HG02870 (cell line): ENCODE measurements at regions not wholly inside any gene's neighbourhood (a gene's known extent, or its start where the extent isn't known, plus 50 kb on each side); places are given as distances from the start of the nearest gene placed in this dataset.
"Not testable (repeated sequence)": the region's sequence is repeated elsewhere in the genome, so short reads cannot be mapped to it uniquely, and the experiment has no call there.

Experiments used
- ATAC-seq: cut with Tn5 transposase; IDR thresholded peaks from one replicate; pipeline ENCODE4 v1.9.1; 2021; ENCODE audit warnings: mild to moderate bottlenecking, moderate library complexity; ENCODE audit not compliant: unreplicated experiment

GRCh38 chr4:126192506-126192905 lies 877.8 kb downstream of the FAT4 start:
- ATAC-seq: no peak

GRCh38 chr4:126201251-126202138 lies 886.7 kb downstream of the FAT4 start:
- not testable (repeated sequence) for ATAC-seq

- ATAC-seq: no peak
Observed at GRCh38 chr4:126202226-126202625, 887.5 kb downstream of the FAT4 start.

GRCh38 chr4:126207910-126208309 lies 893.2 kb downstream of the FAT4 start:
- no peak for ATAC-seq

DNA sequence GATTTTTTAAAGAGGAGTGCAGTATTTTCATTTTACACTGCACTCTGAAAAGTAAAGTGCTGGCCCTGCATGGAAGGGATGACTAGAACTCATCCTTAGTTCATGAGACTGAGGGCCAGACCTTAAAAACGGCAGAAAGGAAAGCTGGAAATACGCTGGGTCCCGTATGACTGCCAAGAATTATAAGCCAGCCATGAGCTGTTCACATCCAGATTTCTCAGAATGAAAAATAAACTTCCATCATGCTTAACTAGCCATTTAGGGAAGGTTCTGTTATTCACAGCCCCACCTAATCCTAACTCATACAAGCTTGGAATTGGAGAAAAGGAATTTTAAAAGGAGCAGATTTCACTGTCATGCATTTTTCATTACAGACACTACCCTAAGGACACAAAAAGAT lies 894.4 kb downstream of the FAT4 start:
- no peak for ATAC-seq

GRCh38 chr4:126213996-126214395 lies 899.2 kb downstream of the FAT4 start:
- ATAC-seq: no peak

DNA sequence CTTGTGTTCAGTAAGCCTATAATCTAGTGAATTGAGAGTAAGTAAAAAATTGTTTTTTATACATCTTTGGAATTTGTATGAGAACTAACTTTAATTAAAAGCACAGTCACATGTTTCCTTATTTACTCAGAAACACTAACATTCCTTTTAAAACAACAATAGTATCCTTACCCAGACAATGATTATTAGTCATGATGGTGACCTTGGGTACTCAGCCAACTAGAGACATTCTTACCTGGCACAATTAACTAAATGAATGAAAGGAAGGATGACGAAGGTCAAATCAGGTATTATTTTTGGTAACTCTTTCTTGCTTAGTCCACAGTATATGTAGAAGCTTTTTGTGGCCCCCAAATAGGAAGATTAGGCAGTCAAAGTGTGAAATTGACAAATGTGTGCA lies 901.0 kb downstream of the FAT4 start:
- ATAC-seq: no peak

- no peak for ATAC-seq
Observed at GRCh38 chr4:126216611-126217010, 901.9 kb downstream of the FAT4 start.

DNA sequence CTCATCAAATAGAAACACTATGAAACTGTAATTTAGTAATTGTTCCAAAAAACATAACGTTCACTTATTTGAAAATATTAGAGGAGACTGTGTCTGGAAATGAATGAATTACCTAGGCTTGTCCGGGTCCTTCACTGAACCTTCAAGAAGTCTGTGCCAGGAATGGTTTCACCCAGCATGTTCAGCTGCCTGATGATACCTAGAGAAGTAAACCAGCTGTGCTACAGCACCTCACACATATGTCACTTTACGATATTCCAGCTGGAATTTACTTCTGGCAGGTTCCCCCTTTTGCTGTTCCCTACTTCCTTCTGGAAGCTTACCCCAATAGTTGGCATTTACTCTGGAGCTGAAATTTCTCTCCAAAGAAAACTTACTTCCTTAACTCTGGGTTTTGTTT lies 906.5 kb downstream of the FAT4 start:
- no peak for ATAC-seq

GRCh38 chr4:126221717-126222340 lies 907.1 kb downstream of the FAT4 start:
- ATAC-seq: no peak

- ATAC-seq: no peak
Observed at GRCh38 chr4:126223784-126224407, 909.1 kb downstream of the FAT4 start.

GRCh38 chr4:126227428-126227827 lies 912.7 kb downstream of the FAT4 start:
- ATAC-seq: no peak

GRCh38 chr4:126230269-126230668 lies 915.5 kb downstream of the FAT4 start:
- no peak for ATAC-seq

GRCh38 chr4:126233483-126233882 lies 918.7 kb downstream of the FAT4 start:
- ATAC-seq: no peak

DNA sequence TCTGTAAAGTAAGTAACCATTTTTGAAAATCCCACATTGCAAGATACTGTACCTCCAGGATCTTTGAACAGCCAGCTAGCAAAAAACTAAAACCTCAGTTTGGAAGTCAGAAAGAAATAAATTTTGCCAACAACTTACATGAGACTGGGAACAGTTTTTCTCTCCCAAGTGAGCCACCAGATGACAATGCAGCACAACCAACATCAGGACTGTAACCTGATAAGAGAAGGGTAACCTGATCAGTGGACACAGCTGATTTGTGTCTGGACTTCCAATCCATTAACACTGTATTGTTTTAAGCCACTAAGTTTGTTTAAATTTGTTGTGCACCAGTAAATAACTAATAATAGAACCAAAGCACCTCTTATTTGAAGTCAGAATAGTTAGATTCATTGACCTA lies 923.3 kb downstream of the FAT4 start:
- no peak for ATAC-seq

- ATAC-seq: no peak
Observed at GRCh38 chr4:126241634-126242033, 926.9 kb downstream of the FAT4 start.

DNA sequence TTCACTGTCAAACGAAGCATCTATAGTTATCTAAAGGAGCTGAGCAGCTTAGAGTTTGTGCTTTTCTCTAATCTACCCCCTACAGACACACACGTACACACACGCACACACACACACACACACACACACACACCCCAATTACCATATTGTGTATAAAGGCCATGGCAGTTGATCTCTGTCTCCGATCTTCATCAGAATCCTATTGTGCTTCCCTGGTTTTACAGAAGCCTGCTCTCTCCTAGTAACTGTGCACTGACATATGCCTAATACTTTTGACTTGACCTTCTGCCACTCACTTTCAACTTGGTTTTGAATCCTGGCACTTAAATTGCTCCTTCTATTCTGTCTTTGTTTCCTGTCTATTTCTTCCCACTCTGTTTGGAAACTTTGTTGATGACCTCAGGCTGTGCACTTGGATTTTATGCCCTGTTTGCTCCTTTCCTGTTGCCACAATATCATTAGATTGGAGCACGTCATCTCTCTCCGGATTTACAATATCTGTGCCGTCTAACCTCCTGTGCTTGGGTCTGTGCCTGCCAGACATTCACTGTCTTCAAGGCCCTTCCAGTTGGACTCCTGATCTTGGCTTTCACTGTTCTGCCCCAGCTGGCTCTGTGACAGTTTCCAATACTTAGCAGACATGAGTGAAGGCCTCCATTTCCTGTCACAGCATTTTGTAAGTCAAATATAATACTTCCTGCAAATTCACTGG lies 928.1 kb downstream of the FAT4 start:
- ATAC-seq: no peak

DNA sequence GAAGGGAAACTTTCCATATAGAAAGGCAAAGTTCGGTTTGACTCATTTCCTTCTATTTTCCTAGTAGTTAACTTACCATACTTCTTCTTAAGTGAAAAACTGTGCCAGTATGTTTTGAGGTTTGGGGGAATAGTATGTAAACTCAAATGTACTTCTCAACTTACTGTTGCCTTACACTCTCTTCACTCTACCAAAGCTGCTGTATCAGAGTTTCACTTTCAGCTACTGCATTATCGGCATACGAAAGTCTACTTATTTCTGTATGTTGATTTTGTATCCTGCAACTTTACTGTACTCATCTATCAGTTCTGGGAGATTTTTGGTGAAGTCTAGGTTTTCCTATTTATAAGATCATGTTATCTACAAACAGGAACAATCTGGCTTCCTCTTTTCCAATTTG lies 932.7 kb downstream of the FAT4 start:
- no peak for ATAC-seq

GRCh38 chr4:126250006-126250405 lies 935.3 kb downstream of the FAT4 start:
- no peak for ATAC-seq

- ATAC-seq: no peak
Observed at GRCh38 chr4:126251169-126251568, 936.4 kb downstream of the FAT4 start.

DNA sequence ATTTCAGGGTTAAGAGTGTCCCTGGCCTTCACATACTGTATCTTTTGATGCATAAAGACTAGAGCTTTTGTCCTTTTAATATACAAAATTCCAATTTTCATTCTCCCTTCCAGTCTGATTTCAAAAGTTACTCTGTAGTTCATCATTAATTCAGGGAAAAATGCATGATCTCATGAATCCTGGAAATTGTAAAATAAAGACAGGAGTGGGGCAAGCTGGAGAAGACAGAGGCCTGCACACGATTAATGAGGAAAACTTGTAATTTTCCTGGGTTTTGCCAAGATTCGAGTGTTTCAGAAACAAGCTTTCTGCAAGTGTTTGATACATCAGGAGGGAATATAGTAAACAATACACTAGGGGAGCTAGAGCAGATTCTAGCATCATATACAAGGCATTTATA lies 947.9 kb downstream of the FAT4 start:
- no peak for ATAC-seq
